OCI-LY7 (cell line): ENCODE measurements at regions not wholly inside any gene's neighbourhood (a gene's known extent, or its start where the extent isn't known, plus 50 kb on each side); places are given as distances from the start of the nearest gene placed in this dataset.

Experiments used
- CTCF ChIP-seq: fragments of 200-600 bp; sonication (generic); conservative IDR thresholded peaks from 2 replicates; pipeline ENCODE4 v1.5.1; 2014; ENCODE audit warnings: mild to moderate bottlenecking, antibody characterized with exemption, low read length, moderate library complexity, mixed read lengths
- EZH2phosphoT487 ChIP-seq: fragments of 200-600 bp; sonication (generic); IDR thresholded peaks from 2 replicates; pipeline ENCODE4 v1.6.1; 2018; ENCODE audit warnings: low read depth, borderline replicate concordance, mild to moderate bottlenecking, mixed run types, antibody characterized with exemption, low read length, moderate library complexity, mixed read lengths

GRCh38 chr3:177475356-177475665 lies 278.0 kb upstream of the TBL1XR1 start:
- TF ChIP-seq CTCF, result no peak
- no peak for TF ChIP-seq EZH2phosphoT487
